DLD1 (cell line): ENCODE measurements at regions not wholly inside any gene's neighbourhood (a gene's known extent, or its start where the extent isn't known, plus 50 kb on each side); places are given as distances from the start of the nearest gene placed in this dataset.
"Not testable (repeated sequence)": the region's sequence is repeated elsewhere in the genome, so short reads cannot be mapped to it uniquely, and the experiment has no call there.

ENCODE experiments used
- in situ Hi-C: cut with HindIII; loops from 2 replicates; pipeline ENCODE4 v1.10.0; 2017; ENCODE audit warnings: low sequenced_read_pairs

DNA sequence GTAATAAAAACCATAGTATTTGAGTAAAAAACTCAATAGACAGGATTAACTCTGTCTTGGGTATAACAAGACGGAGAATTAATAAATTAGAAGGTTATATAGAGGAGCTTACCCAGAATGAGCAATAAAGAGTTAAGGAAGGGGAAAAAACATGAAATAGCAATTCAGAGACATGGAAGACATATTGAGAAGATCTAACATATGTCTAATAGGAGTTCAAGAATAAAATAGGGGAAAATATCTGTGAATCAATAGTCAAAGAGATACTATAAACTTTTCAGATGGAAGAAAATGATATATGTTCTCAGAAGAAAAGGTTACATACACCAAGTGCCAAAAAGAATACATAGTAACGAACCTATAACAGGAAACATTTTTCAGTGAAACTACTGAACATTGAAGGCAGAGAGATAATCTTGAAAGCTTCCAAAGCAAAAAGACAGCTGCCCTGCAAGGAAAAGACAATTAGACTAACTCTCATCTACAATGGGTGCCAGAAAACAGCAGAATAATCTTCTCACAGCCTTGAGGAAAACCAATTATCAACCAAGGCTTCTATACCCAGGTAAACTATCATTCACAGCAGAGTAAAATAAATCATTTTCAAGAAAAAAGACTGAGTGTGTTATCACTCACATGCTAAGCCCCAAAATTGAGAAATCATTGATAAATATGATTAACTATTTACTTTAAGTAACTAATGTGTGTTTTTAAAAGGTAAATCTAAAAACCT lies 106.0 kb downstream of the ENC1 start:
- in situ Hi-C loops, result no loop called here

DNA sequence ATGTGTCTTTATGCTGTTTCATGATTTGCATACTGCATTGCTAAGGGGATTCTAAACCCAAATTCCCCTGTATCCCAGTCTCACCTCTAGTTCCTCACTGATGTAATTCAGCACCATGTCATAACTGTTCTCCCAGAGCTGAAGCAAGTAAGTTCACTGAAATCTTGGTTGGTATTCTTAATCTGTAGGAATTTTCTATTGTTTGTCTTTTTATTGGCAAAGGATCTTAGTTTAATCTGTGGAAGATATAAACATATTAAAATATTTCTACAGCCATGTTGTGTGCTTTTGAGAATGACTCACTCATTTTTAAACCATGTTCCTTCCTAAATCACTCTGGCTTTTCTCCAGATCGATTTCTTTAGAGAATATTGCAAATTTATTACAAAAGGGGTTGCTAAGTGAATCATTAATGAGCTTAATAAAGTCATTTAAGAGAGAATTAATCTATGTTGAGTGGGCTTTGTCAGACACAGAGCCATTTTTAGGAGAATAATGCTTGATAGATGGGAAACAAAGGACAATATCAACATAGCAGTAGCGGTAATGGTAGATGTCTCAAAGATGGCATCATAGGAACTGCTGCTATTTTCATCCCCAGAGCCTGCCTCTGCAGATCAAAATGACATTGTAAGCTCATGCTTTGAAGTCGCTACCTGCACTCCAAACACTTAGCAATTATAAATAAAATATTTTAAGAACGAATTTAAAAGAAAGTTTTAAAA lies 110.0 kb downstream of the ENC1 start:
- in situ Hi-C loops, result no loop called here

DNA sequence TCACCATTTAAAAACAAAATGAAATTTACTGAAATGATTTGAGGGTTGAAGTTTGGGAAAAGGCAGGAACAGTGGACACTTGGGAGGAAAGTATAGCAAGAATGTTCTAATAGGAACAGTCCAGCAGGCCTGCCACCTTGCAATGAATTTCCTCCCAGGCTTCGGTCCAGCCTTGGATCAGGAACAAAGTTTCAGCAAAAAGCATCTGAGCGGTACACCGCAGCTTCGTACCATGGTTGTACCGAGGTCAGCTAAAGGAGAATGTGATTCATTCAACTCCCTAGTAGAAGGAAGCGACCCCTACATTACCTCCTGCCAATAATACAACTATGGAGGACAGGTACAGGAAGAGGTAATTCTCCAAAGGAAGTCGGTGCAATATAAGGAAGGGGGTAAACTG lies 111.4 kb downstream of the ENC1 start:
- in situ Hi-C loops, result no loop called here

DNA sequence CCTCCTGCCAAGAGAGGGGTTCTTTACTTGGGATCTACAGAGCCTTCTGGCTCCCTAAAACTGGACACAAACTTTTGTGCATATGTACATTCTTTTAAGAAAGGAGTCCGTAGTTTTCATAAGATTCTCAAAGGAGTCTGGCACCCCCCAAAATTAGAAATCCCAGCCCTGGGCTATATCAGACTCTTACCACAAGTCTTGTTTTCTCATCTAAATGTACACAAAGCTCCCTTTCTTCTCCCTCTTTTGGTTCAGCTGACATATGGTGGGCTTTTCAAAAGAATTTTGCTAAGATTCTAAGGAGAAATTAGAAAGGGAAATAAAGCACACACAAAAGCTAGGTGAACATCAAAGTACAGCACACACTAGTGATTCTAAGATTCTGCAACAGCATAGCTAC lies 114.4 kb downstream of the ENC1 start:
- in situ Hi-C loops, result no loop called here

DNA sequence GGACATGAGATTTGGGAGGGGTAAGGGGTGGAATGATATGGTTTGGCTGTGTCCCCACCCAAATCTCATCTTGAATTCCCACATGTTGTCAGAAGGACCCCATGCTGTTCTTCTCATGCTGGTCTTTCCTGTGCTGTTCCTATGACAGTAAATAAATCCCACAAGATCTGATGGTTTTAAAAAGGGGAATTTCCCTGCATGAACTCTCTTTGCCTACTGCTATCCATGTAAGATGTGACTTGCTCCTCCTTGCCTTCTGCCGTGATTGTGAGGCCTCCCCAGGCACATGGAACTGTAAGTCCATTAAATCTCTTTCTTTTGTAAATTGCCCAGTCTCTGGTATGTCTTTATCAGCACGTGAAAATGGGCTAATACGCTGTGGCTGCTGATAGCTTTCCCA lies 115.8 kb downstream of the ENC1 start:
- in situ Hi-C loops, result not testable (repeated sequence)

DNA sequence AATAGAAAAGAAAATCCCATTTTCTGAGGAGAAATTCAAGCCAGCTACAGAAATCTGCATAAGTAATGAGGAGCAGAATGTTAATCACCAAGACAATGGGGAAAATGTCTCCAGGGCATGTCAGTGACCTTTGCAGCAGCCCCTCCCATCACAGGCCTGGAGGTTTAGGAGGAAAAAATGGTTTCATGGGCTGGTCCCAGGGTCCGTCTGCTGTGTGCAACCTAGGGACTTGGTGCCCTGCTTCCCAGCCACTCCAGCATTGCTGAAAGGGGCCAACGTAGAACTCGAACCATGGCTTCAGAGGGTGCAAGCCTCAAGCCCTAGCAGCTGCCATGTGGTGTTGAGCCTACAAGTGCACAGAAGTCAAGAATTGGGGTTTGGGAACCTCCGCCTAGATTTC lies 116.8 kb downstream of the ENC1 start:
- in situ Hi-C loops, result not testable (repeated sequence)

DNA sequence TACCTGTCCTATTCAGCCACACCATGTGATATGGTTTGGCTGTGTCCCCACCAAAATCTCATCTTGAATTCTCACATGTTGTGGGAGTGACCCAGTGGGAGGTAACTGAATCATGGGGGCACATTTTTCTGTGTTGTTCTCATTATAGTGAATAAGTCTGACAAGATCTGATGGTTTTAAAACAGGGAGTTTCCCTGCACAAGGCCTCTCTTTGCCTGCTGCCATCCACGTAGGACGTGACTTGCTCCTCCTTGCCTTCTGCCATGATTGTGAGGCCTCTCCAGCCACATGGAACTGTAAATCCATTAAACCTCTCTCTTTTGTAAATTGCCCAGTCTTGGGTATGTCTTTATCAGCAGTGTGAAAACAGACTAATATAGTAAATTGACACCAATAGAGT lies 117.7 kb downstream of the ENC1 start:
- in situ Hi-C loops, result not testable (repeated sequence)

DNA sequence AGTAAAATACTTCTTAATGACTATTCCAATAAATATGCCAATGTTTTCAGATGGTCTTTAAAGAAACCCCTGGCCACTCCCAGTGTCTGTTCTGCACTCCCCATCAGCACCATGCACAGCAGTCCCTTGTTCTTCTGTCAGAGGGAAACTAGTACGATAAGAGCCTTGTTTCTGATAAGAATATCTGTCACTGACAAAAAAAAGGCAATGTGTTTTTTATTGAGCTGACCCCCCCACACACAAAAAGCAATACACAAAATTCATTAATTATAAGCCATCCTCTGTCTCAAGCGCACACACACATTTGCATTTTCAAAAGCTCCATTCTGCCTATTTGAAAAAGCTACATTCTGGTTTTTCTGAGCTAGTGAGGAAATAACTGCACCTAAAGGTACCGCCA lies 119.1 kb downstream of the ENC1 start:
- in situ Hi-C loops, result no loop called here

DNA sequence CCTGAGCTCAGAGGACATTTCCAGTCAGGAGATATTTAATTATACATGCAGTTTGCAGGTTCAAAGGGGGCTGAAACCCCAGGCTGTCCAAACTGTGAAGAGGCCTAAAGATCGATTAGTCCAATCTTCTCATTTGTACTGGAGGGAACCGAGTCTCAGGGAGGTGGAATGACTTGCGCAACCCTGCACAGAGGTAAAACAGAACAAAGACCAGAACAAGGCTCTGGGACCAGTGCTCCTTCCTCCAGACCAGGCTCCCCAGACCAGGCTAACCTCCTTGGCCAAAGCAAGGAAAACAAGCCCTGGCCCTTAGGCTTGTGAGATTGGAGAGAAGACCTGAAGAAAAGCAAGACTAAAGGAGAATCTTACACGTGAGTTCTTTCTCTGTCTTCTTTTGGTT lies 120.8 kb downstream of the ENC1 start:
- in situ Hi-C loops, result no loop called here

DNA sequence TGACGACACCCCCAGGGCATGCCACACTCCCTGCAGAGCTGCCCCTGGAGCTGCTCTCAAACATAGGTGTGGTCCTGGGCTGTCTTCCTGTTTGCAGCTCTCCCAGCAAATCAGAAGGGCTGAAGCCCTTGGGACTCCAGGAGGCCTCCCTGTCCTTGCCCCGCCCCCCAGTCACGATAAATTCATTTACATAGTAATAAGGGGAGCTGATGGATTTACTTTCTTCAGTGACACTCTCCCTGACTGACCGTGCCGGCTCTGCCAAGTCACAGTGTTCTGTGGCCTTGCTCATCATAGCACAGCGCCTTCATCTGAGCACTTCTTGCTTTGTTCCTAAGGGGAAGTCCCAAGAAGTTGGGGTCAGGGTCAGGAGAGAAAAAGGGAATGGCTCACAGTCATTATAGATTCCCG lies 121.4 kb downstream of the ENC1 start:
- in situ Hi-C loops, result no loop called here

DNA sequence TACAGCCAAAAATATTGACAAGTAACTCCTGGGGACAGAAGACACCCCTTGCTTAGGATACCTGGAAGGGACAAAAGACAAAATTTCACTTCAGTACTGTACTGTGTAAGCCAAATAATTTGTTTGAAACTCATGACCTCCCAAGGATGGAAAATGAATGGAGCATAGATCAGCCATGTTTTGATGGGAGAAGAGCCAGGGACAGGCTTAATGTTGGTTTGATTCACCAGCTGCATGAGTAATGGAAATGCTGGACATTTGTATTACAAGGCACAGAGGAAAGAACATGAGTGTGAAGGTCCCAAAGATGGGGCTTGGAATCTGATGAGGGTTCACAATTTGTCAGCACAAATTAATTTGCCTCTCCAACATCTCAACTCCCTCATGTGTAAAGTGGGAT lies 122.8 kb downstream of the ENC1 start:
- in situ Hi-C loops, result no loop called here

DNA sequence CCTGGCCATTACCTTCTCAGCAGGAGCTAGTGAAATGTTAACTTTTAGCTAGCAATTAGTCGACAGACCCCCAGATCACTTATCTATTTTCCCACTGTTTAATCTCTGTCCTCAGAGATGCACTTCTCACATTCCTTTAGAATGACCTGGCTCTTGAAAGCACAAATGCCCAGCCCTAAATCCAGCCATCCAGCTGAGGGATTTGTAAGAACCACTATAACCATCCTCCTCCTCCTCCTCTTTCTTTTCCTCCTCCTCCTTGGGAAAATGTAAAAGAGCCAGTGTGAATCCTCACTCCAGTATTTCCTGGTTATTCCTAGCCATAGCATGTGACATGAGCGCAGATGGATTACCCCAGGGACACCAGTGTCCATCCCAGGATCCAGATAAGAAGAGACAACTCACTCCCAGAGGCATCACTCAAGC lies 124.3 kb downstream of the ENC1 start:
- in situ Hi-C loops, result no loop called here

DNA sequence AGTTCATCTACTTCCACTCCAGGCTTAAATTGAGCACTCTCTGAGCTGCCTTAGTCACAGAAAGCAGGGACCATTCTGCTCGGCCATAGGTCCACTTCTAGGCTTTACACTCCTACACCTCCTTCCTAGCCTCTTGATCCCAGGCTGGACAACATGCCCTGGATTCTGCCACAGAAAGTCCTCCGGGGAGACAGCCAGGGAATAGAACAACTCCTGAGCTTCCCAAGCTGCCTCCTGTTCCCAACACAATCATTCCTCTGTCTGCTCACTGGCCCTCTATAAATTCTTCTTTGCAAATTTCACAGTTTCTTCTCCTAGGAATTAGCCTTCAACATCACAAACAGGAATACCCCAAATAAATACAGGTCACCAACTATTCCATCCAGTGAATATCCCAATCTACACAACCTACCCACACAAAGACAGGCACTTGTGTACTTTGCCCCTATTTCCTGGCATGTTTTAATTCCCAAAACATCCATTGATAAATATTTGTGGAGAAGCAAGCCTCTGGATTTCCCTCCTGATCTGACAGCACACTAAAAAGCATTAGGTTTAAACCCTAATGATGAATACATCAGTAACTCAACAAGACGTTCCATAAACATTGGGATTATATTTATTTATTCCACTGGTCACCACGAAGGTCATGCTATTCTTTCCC lies 125.5 kb downstream of the ENC1 start:
- in situ Hi-C loops, result no loop called here

DNA sequence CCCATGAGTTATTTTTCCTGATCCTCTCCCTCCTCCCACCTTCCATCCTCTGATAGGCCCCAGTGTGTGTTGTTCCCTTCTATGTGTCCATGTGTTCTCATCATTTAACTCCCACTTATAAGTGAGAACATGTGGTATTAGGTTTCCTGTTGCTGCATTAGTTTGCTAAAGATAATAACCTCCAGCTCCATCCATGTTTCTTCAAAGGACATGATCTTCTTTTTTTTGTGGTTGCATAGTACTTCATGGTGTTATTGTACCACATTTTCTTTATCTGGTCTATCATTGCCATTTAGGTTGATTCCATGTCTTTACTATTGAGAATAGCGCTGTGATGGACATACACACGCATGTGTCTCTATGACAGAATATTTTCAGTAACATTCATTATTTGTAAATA lies 128.8 kb downstream of the ENC1 start:
- in situ Hi-C loops, result not testable (repeated sequence)

DNA sequence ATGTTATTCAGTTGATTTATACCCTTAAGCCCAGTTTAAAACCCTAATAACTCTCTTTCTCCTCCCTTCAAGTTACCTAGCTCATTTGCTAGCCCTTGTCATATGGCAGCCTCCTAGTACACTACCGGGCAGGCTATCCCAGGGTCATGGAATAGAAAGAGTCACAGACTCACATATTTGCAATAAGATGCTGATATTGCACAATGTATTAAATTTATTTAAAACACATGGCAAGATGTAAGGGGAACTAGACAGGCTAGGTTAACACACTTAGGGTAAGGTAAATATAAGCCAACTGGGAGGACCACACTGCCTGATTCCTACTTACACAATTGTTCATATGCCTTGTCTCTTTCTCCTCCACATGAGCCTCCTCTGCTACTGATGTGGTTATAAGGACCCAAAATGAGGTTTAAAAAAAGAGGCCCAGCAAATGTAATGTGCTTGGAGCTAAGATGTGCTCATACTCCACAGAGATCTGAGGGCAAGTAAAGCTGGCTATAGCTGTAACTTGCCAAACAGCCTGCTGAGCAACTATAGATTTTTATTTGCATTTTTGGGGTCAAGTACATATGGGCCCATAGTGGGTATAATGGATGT lies 130.0 kb downstream of the ENC1 start:
- in situ Hi-C loops, result no loop called here

DNA sequence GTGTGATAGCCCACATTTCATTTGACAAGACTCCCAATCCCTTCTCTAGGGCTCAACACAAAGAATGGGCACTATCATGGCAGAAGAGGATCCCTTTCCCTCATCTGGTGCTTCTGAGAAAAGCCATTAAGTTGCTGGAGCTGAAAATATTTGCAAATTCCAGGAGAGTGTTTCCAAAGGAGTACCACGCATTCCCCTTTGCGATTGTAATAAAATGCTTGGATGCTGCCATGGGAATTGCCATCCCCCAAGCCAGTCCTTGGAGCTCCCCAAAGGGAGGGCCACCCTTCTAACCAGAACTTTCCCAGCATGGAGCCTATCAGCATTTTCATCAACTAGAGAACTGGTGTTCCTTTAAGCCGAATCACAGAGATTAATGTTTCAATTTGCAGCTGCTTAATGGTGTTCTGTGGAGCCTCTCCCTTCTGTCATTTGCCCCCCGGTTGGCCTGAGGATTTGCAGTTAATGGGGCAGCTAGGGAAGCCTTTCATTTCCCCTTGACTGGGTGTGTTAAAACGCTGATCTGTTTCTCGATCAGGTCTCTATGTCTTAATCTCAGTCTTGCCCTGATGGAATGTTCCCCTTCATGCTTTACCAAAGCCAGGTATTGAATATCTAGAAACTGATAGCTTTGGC lies 133.0 kb downstream of the ENC1 start:
- in situ Hi-C loops, result no loop called here

DNA sequence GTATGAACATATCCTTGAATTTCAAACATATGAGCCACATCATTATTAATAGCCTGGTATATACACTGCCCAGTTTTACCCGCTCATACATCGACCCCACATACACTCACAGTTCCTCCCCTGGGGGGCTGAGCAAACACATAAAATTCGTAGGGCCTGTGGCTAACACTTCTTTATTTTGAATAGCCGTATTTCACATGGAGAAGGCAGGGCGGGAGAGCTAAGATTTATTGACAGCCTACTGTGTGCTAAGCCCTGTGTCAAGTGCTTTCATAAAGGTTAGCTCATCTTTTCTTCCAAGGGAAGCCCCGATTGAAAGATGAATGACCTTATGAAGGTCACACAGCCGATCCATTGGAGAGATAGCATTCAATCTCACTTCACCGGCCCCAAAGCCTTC lies 134.4 kb downstream of the ENC1 start:
- in situ Hi-C loops, result no loop called here

DNA sequence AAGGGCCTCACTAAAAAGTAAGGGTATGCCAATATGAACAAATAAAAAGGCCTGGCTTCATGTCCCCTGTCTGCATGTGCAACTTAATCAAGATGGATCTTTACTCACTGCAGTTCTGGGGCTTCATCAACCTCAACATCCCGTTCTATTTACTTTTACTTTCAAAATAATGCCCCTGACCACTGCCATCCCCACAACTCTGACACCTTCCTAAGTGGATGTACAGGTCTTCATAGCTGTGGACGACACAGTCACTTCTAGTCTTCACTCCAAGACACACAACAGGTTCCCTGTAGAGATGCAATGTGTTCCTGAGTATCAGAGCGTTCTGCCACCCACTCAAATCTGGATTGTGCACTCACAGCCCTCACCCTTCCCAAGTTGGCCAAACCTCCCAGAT lies 136.1 kb downstream of the ENC1 start:
- in situ Hi-C loops, result no loop called here

DNA sequence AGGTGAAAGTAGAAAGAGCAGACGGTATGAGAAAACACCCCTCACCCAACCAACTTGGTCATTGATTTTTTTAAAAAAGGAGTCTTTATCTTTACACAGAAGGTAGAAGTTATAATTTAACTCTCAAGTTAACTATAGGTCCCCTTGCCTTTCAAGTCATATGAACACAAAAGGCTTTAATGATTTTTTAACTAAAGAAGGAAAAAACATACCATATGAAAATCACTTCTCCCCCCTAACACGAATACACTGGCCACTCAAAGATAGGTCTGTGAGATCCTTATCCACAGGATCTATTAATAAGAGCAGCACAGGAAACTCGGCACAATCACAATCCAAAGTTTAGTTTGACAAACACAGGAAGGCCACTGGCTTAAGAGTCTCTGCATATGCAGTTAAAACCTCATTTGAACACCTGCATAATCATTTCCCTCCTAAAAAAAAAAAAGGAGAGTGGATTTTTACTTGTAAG lies 138.0 kb downstream of the ENC1 start:
- in situ Hi-C loops, result no loop called here

DNA sequence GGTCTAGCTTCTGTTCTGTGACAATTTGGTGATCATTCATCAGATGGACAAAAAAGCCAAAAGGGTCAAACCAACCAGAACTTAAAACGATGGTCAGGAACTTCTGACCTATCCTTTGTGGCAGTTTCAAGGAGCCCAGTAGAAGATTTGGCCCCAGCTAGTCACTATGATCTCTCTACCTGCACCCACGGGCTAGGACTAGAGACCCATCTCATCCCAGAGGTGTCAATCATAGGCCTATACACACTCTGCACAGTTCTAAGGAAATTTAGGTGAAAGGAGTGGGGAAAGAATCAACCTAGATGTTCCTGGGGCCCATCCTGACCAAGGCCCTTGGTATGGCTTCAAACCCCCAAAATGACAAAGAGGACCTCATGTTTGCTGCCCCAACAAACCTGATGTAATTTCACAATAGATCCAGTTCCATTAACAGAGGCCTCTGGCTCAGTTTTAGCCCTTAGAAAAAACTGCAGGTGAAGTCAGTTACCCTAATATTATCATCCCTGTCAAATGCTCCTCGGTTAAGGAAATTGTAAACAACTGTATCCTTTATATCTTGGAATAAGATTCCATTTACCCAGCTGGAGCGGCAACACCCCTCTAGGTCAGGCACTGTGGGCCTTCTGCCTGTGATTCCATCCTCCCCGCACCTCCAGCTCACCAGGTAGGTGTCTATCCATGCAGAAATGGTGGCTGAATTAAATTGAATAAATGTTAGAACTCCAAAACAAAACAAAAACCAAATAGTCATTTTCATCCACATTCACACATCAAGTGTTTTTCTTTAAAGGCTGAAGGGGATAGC lies 138.7 kb downstream of the ENC1 start:
- in situ Hi-C loops, result no loop called here
